ENCODE measurements at regions not wholly inside any gene's neighbourhood (a gene's known extent, or its start where the extent isn't known, plus 50 kb on each side); places are given as distances from the start of the nearest gene placed in this dataset.

DNA sequence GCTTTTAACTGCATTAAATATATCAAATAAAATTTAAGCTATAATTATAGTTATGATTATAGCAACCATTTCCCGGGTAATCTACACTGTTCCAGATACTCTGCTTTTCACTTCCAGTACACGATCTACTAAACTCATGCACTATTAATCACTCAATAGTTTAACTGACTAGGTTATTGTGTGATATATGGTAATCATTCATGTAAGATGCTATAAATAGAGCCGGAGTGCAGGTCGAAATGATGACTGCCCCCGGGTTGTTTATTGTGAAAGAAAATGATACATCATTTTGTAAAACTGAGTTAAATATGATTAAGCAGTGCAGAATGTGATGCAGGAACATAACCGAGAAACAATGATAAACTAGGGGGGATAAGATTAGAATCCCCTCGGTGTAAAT, 434.6 kb upstream of the DSEL start:
- DNase-seq = no peak

DNA sequence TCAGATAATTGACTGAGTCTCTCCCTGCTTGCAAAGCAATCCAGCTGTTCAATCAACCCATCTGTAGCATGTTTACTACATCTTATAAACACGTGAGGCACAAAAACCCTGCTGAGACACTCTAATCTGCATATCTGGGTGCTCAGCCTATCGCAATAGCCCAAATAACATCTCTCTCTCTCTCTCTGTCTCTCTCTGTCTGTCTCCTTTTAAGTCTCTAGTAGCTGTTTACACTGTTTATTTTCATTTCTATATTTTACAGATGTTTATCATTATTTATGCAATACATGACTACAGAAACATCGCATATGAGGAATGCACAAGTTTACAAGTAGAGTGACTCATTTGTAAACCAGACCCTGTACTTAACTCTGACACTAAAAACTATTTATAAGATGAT, 422.1 kb upstream of the DSEL start:
- DNase-seq = no peak

DNA sequence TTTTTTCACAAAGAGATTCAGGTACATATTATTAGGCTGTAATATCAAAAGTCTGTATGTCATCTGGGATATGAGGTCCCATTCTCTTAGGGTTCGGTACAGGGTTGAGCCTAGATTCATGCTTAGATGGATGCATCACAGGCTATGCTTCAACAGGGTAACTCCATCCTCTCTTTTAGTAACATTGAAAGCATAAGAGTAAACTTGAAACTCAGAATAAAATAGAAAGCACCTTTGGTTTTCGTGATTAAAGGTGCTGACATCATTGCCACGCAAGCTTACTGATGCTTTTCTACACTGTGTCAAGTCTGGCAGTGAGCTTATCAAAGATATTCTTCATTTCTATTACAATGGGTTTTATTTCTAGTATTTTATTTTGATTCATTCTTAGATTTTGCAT, 419.1 kb upstream of the DSEL start:
- DNase-seq = no peak

GRCh38 chr18:67933271-67933670, 416.8 kb upstream of the DSEL start:
- DNase-seq = no peak

- no peak for DNase-seq
Measured at GRCh38 chr18:67932271-67932670, 415.8 kb upstream of the DSEL start.

GRCh38 chr18:67926929-67927864, 410.7 kb upstream of the DSEL start:
- no peak for DNase-seq

- DNase-seq = no peak
Measured at GRCh38 chr18:67924656-67925055, 408.1 kb upstream of the DSEL start.

- DNase-seq = no peak
Measured at GRCh38 chr18:67919316-67919715, 402.8 kb upstream of the DSEL start.

GRCh38 chr18:67916097-67916496, 399.6 kb upstream of the DSEL start:
- no peak for DNase-seq

- no peak for DNase-seq
Measured at GRCh38 chr18:67913040-67913439, 396.5 kb upstream of the DSEL start.

- no peak for DNase-seq
Measured at GRCh38 chr18:67901573-67901972, 385.1 kb upstream of the DSEL start.

DNA sequence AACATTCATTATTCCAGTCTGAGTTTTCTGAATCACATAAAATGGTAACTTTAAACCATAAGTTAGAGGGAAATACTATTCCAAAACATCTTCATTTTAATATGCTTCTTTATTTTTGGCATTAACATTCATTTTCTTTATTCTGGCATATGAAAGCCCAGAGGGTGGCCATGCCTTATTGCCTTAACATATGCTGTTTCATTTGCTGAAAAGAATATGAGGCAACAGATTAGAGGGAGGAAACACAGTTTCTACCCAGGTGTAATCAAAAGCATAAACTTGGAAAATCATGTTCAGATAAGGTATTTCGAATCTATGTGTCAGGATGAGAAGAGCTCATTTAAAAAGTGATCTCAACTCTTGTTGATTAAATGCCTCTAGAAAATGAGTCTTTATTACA, 379.9 kb upstream of the DSEL start:
- no peak for DNase-seq

- no peak for DNase-seq
Measured at GRCh38 chr18:67893916-67894315, 377.4 kb upstream of the DSEL start.

DNA sequence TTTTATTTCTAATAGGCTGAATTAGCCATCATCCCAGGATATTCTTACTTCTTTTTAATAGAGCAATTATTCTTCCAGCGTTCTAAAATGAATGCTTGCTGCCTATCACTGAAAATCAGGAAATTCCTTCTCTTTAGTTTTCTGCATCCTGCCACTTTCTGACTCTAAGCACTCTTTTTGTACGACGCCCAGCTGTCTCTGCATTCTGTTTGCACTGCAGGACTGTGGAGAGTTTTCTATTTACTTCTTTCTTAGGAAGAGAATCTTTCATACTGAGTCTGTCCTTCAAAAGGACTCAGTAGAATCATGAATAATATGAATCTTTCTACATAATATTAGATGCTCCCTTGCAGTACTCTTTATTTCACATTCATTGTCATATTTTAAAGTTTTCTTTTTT, 360.4 kb upstream of the DSEL start:
- no peak for DNase-seq

GRCh38 chr18:67875944-67876343, 359.4 kb upstream of the DSEL start:
- DNase-seq = no peak

- DNase-seq = no peak
Measured at GRCh38 chr18:67875060-67875459, 358.5 kb upstream of the DSEL start.

DNA sequence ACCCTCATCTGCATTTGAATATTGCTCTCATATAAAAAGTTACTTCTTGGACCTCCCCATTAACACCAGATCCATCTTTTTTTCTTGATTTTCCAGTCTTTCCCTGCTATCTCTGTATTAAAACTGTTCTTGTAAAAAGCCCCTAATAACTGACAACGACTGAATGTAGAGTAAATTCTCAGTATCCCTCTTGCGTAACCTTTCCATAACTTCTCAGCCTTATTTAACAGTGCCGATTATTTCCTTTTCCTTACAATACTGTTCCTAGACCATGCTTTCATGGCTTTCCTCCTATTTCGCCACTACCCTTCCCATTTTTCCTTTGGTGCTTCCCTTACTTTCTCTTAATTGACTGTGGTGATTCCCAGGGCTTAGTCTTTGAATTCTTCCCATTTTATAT, 348.9 kb upstream of the DSEL start:
- DNase-seq = no peak

- no peak for DNase-seq
Measured at GRCh38 chr18:67864677-67865340, 348.3 kb upstream of the DSEL start.

GRCh38 chr18:67862069-67862468, 345.5 kb upstream of the DSEL start:
- no peak for DNase-seq

DNA sequence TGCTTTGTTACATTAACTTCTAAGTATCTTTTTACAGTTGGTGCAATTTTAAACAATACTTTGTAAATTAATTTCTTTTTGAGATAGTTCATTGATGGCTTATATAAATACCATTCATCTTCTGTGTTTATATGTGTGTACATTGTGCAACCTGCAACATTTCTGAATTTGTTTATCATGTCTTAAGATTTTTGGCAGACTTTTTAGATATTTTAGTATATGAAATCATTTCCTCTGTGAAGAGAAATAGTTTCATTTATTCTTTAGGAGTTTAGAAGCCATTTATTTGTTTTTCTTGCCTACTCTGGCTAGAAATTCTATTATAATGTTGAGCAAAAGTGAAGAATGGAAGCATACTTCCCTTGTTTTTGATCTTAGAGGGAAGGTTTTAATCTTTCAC, 337.8 kb upstream of the DSEL start:
- no peak for DNase-seq

GRCh38 chr18:67846422-67847098, 330.0 kb upstream of the DSEL start:
- DNase-seq = no peak

- no peak for DNase-seq
Measured at GRCh38 chr18:67845035-67845434, 328.5 kb upstream of the DSEL start.

DNA sequence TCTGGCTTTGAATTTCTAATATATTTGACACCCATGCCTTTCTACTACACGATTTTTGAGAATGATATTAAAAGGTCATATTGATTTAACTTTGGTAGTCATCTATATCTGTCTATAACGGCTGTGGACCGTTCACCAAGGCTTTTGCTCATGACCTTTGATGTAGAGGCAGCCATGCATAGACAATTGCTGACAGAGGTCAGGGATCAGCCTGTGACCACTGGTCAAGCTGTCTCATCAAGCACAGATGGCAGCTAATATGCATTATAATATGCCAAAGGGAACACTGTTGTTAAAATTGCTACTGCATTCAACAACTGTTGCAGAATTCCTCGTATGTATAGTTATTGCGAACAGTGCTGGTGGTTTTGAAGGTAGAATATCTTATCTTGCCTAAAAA, 323.9 kb upstream of the DSEL start:
- no peak for DNase-seq

- DNase-seq = no peak
Measured at GRCh38 chr18:67818432-67818831, 301.9 kb upstream of the DSEL start.
